ENCODE measurements at regions not wholly inside any gene's neighbourhood (a gene's known extent, or its start where the extent isn't known, plus 50 kb on each side); places are given as distances from the start of the nearest gene placed in this dataset.
"Not testable (repeated sequence)": the region's sequence is repeated elsewhere in the genome, so short reads cannot be mapped to it uniquely, and the experiment has no call there.

DNA sequence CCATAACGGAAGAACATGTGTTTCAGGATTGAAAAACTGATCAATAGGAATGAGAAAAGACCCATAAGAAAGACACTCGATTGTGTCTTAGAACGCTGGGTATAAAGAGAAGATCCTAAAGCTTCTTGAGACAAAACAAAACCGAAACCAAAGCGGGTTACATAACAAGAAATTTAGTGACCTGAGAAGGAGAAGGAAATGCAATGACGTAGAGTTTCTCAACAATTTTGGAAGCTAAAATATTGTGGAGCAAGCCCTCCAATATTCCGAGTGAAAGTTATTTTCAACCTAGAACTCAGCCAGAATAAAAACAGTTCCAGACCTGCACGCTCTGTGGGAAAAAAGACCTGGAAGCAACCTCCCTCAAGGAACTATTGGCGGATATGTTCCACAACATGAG, 81.9 kb upstream of the FREM1 start:
- Histone ChIP-seq H3K4me2 (ENCODE audit: control insufficient read depth, extremely low read depth, insufficient read depth, low read depth, low read length) (no peak overlapping the region), H3K9ac (ENCODE audit: control insufficient read depth, extremely low read depth, insufficient read depth, low read length) (no peak overlapping the region), H3K9me1 (ENCODE audit: control insufficient read depth, extremely low read depth, insufficient read depth, low read length) (no peaks in the 10 kb centered on the region), H4K20me1 (ENCODE audit: control insufficient read depth, extremely low read depth, insufficient read depth, low read length) (no peaks in the 10 kb centered on the region), H2AFZ (ENCODE audit: control insufficient read depth, low read length) (no peak overlapping the region), H3K79me2 (ENCODE audit: control insufficient read depth, insufficient read depth, low read length) (no peaks in the 10 kb centered on the region), H3K4me3 (ENCODE audit: control insufficient read depth in 2 of 3, extremely low read depth in 1 of 3, insufficient read depth in 2 of 3, low read depth in 1 of 3, low read length in 3 of 3) (no peak overlapping the region), H3K4me1 (ENCODE audit: control insufficient read depth, extremely low read depth, insufficient read depth, low read length) (no peaks in the 10 kb centered on the region), H3K36me3 (ENCODE audit: control insufficient read depth in 2 of 2, extremely low read depth in 1 of 2, insufficient read depth in 2 of 2, low read length in 2 of 2) (no peaks in the 10 kb centered on the region), H3K27ac (ENCODE audit: control insufficient read depth, insufficient read depth, low read length) (no peak overlapping the region), H3K9me3 (ENCODE audit: control insufficient read depth, low read depth, low read length) (no peaks in the 10 kb centered on the region), H3K27me3 (ENCODE audit: control insufficient read depth, extremely low read depth, insufficient read depth, low read length) (no peaks in the 10 kb centered on the region)
- dilution Hi-C loops (cut with MboI; ENCODE audit: extremely low pct_ligation_motif_present, low sequenced_read_pairs): no loop called here
- no peak for FAIRE-seq
- no peak for DNase-seq (ENCODE audit: low read depth, low spot score)
- TF ChIP-seq CTCF (optimal IDR thresholded peaks at IDR 0.05 in 1 of 3, IDR thresholded peaks at IDR 0.05 in 1 of 3, conservative IDR thresholded peaks at IDR 0.05 in 1 of 3; ENCODE audit: extremely low read depth in 1 of 3, insufficient read depth in 2 of 3, low read length in 3 of 3) (no peak), EZH2 (IDR thresholded peaks at IDR 0.05; ENCODE audit: low read length) (no peak)

DNA sequence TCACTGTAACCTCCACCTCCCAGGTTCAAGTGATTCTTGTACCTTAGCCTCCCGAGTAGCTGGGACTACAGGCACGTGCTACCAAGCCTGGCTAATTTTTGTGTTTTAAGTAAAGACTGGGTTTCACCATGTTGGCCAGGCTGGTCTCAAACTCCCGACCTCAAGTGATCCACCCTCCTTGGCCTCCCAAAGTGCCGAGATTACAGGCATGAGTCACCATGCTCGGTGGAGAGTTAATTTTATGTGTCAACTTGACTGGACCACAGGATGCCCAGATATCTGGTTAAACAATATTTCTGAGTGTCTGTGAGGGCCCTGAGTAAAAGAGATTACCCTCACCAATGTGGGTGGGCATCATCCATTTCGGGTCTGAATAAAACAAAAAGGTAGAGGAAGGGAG, 80.4 kb upstream of the FREM1 start:
- H3K4me3 ChIP-seq (ENCODE audit: control insufficient read depth in 2 of 3, extremely low read depth in 1 of 3, insufficient read depth in 2 of 3, low read depth in 1 of 3, low read length in 3 of 3); H3K4me2 ChIP-seq (ENCODE audit: control insufficient read depth, extremely low read depth, insufficient read depth, low read depth, low read length); H2AFZ ChIP-seq (ENCODE audit: control insufficient read depth, low read length); H3K27ac ChIP-seq (ENCODE audit: control insufficient read depth, insufficient read depth, low read length); H3K27me3 ChIP-seq (ENCODE audit: control insufficient read depth, extremely low read depth, insufficient read depth, low read length); H3K9ac ChIP-seq (ENCODE audit: control insufficient read depth, extremely low read depth, insufficient read depth, low read length); dilution Hi-C loops (cut with MboI; ENCODE audit: extremely low pct_ligation_motif_present, low sequenced_read_pairs); DNase-seq (ENCODE audit: low read depth, low spot score); H4K20me1 ChIP-seq (ENCODE audit: control insufficient read depth, extremely low read depth, insufficient read depth, low read length); H3K9me3 ChIP-seq (ENCODE audit: control insufficient read depth, low read depth, low read length); H3K4me1 ChIP-seq (ENCODE audit: control insufficient read depth, extremely low read depth, insufficient read depth, low read length); H3K9me1 ChIP-seq (ENCODE audit: control insufficient read depth, extremely low read depth, insufficient read depth, low read length); H3K79me2 ChIP-seq (ENCODE audit: control insufficient read depth, insufficient read depth, low read length); FAIRE-seq; H3K36me3 ChIP-seq (ENCODE audit: control insufficient read depth in 2 of 2, extremely low read depth in 1 of 2, insufficient read depth in 2 of 2, low read length in 2 of 2): not testable (repeated sequence)

DNA sequence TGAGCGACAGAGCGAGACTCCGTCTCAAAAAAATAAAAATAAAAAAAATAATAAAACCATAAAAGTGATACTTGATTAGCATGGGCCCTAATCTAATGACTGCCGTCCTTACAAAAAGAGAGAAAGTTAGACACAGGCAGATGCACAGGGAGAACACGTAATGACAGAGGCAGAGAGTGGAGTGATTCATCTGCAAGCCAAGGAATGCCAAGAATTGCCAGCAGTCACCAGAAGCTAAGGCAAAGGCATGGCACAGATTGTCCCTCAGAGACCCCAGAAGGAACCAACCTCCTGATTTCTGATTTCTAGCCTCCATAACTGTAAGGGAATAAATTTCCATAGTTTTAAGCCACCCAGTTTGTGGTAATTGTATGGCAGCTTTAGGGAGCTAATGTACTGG, 79.6 kb upstream of the FREM1 start:
- no peak for TF ChIP-seq EZH2 (IDR thresholded peaks at IDR 0.05; ENCODE audit: low read length)
- no peak for TF ChIP-seq CTCF (optimal IDR thresholded peaks at IDR 0.05 in 1 of 3, IDR thresholded peaks at IDR 0.05 in 1 of 3, conservative IDR thresholded peaks at IDR 0.05 in 1 of 3; ENCODE audit: extremely low read depth in 1 of 3, insufficient read depth in 2 of 3, low read length in 3 of 3)
- no peaks in the 10 kb centered on the region for H3K27me3 ChIP-seq (ENCODE audit: control insufficient read depth, extremely low read depth, insufficient read depth, low read length)
- no peaks in the 10 kb centered on the region for H3K4me1 ChIP-seq (ENCODE audit: control insufficient read depth, extremely low read depth, insufficient read depth, low read length)
- H3K9me3 ChIP-seq (ENCODE audit: control insufficient read depth, low read depth, low read length): no peaks in the 10 kb centered on the region
- no peak overlapping the region for H3K4me3 ChIP-seq (ENCODE audit: control insufficient read depth in 2 of 3, extremely low read depth in 1 of 3, insufficient read depth in 2 of 3, low read depth in 1 of 3, low read length in 3 of 3)
- no peak overlapping the region for H3K9ac ChIP-seq (ENCODE audit: control insufficient read depth, extremely low read depth, insufficient read depth, low read length)
- dilution Hi-C loops (cut with MboI; ENCODE audit: extremely low pct_ligation_motif_present, low sequenced_read_pairs): no loop called here
- no peaks in the 10 kb centered on the region for H3K79me2 ChIP-seq (ENCODE audit: control insufficient read depth, insufficient read depth, low read length)
- no peaks in the 10 kb centered on the region for H4K20me1 ChIP-seq (ENCODE audit: control insufficient read depth, extremely low read depth, insufficient read depth, low read length)
- no peaks in the 10 kb centered on the region for H3K36me3 ChIP-seq (ENCODE audit: control insufficient read depth in 2 of 2, extremely low read depth in 1 of 2, insufficient read depth in 2 of 2, low read length in 2 of 2)
- DNase-seq (ENCODE audit: low read depth, low spot score) (no peak), FAIRE-seq (no peak)
- no peak overlapping the region for H2AFZ ChIP-seq (ENCODE audit: control insufficient read depth, low read length)
- H3K27ac ChIP-seq (ENCODE audit: control insufficient read depth, insufficient read depth, low read length): no peak overlapping the region
- H3K9me1 ChIP-seq (ENCODE audit: control insufficient read depth, extremely low read depth, insufficient read depth, low read length): no peaks in the 10 kb centered on the region
- H3K4me2 ChIP-seq (ENCODE audit: control insufficient read depth, extremely low read depth, insufficient read depth, low read depth, low read length): no peak overlapping the region

DNA sequence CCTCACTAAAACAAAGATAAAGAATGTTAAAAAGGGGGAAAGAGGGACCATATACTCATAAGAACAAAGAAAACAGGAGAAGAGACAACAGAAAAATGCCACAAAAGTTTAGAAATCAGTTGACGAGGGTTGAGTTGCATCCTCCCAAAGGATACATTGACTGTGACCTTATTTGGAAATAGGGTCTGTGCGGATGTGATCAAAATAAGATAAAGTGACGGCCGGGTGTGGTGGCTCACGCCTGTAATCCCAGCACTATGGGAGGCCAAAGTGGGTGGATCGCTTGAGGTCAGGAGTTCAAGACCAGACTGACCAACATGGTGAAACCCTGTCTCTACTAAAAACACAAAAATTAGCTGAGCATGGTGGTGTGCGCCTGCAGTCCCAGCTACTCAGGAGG, 79.1 kb upstream of the FREM1 start:
- H3K4me1 ChIP-seq (ENCODE audit: control insufficient read depth, extremely low read depth, insufficient read depth, low read length); dilution Hi-C loops (cut with MboI; ENCODE audit: extremely low pct_ligation_motif_present, low sequenced_read_pairs); H3K9me1 ChIP-seq (ENCODE audit: control insufficient read depth, extremely low read depth, insufficient read depth, low read length); H2AFZ ChIP-seq (ENCODE audit: control insufficient read depth, low read length); H3K4me3 ChIP-seq (ENCODE audit: control insufficient read depth in 2 of 3, extremely low read depth in 1 of 3, insufficient read depth in 2 of 3, low read depth in 1 of 3, low read length in 3 of 3); H3K27me3 ChIP-seq (ENCODE audit: control insufficient read depth, extremely low read depth, insufficient read depth, low read length); H3K27ac ChIP-seq (ENCODE audit: control insufficient read depth, insufficient read depth, low read length); DNase-seq (ENCODE audit: low read depth, low spot score); H4K20me1 ChIP-seq (ENCODE audit: control insufficient read depth, extremely low read depth, insufficient read depth, low read length); H3K9ac ChIP-seq (ENCODE audit: control insufficient read depth, extremely low read depth, insufficient read depth, low read length); H3K4me2 ChIP-seq (ENCODE audit: control insufficient read depth, extremely low read depth, insufficient read depth, low read depth, low read length); H3K9me3 ChIP-seq (ENCODE audit: control insufficient read depth, low read depth, low read length); FAIRE-seq; H3K79me2 ChIP-seq (ENCODE audit: control insufficient read depth, insufficient read depth, low read length); H3K36me3 ChIP-seq (ENCODE audit: control insufficient read depth in 2 of 2, extremely low read depth in 1 of 2, insufficient read depth in 2 of 2, low read length in 2 of 2): not testable (repeated sequence)
